ENCODE measurements at regions not wholly inside any gene's neighbourhood (a gene's known extent, or its start where the extent isn't known, plus 50 kb on each side); places are given as distances from the start of the nearest gene placed in this dataset.

GRCh38 chr17:13958773-13959172 is 110.5 kb upstream of the COX10 start:
- TF ChIP-seq HDAC6 (IDR thresholded peaks at IDR 0.05; ENCODE audit: low read depth, low read length), result no peak
- TF ChIP-seq YY1 (IDR thresholded peaks at IDR 0.05; ENCODE audit: low read depth, low read length), result no peak
- TF ChIP-seq CEBPB (IDR thresholded peaks at IDR 0.05; ENCODE audit: low read depth, low read length), result no peak
- TF ChIP-seq SRF (IDR thresholded peaks at IDR 0.05; ENCODE audit: low read depth, low read length), result no peak
- no peak for TF ChIP-seq CTCF (IDR thresholded peaks at IDR 0.05; ENCODE audit: control extremely low read depth in 1 of 3, insufficient read depth in 1 of 3, low read depth in 1 of 3, low read length in 3 of 3)
- TF ChIP-seq CBX8 (IDR thresholded peaks at IDR 0.05; ENCODE audit: borderline replicate concordance, low read depth, low read length), result no peak
- TF ChIP-seq EP300 (IDR thresholded peaks at IDR 0.05; ENCODE audit: borderline replicate concordance in 1 of 2, low read depth in 2 of 2, low read length in 2 of 2), result no peak

Data from H1 (cell line).